GM19239 (cell line): ENCODE measurements at regions not wholly inside any gene's neighbourhood (a gene's known extent, or its start where the extent isn't known, plus 50 kb on each side); places are given as distances from the start of the nearest gene placed in this dataset.

Source experiments
- DNase-seq: peaks from one replicate; pipeline ENCODE4 v3.0.0; 2011; ENCODE audit warnings: low spot score; ENCODE audit not compliant: insufficient read length
- FAIRE-seq: peaks from 2 replicates; lab custom pipeline; 2011; peaks lifted over from hg19 to GRCh38; lab: Jason Lieb, UNC

DNA sequence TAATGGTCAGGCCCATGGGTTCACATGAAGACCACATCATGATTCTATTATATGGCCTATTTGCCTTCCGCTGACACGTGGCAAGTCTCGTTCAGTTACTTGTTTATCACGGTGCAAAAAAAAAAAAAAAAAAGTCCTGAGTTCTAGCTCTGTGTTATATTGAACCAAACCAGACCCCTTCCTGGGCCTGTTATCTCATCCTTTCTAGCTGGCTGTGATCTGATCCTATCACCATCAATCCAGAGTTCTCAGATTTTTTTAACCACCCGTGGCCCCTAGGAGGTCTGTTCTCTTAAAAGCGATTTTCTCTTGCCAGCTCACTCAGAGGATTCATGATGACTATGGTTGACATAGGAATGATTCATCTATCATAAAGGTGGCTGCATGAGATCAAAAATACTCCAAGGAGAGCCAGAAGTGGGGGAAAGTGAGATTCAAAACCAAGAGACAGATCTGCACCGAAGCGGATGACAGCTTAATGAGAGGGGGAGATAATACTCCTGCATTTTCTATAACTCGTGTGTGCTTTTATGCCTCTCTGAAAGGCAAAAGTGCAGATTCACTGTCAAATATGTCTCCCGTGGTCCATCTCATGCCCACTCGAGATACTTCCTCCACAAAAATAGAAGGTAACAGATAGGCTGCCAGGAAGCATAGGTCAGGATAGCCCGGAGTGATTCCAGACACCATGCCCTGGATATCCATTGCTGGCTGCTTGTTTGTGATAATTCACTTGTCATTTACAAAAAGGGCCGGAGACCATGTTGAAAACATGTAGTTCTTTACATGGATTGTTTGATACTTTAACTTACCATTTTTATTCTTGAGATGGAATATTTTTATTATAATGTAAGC, 505.7 kb upstream of the KLHL29 start:
- DNase-seq (no peak), FAIRE-seq (no peak)

DNA sequence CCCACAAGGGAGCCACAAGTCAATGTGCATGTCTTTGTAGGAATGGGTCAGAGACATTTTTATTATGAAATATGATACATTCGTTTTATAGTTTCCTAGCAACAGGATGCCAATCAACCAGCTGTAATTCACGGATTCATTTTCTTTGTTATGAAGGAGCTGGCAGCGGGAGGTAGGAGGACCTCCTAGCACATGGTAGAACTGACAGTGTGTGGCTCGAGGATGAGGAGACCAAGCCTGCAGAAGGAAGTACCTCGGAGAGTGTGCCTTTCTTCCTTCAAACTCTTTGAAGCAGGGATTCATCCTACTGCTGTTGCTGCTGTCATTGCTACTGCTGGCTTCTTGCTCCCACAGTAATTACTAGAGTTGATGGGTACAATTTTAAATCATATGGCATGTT, 504.8 kb upstream of the KLHL29 start:
- DNase-seq: no peak
- FAIRE-seq: no peak

DNA sequence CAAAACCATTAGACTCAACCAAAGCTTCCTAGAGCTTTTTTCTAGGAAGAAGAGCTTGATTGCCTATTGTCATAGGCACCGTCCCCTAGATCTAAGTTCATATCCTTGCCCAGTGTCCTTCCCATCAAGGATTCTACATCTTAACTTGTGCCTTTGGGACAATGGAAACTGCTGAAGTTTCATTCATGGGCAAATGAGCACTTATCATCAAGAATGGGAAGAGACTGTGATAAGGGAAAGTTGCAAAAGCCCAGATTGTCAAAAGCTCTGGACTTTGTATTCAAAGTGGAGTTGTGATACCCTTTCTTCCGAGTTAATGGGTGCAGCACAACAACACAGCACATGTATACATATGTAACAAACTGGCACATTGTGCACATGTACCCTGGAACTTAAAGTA, 503.0 kb upstream of the KLHL29 start:
- FAIRE-seq (no peak), DNase-seq (no peak)

DNA sequence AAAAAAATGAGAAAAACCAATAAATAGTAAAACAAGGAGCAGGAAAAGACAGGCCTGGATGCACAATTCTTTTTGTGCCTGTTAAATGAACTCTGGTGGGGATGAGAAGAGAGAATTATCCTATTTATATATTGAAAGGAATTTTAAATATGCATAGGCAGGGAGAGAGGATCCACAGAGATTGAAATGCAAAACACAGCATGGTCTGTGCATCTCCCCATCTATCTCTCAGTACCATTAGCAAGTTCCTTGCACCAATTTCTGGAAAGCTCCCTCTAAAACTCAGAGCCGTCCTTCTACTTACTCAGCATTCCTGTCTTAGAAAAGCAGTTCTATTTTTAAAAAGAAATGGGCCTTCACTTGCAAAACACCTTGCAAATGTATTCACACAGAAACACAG, 502.3 kb upstream of the KLHL29 start:
- FAIRE-seq (no peak), DNase-seq (no peak)

DNA sequence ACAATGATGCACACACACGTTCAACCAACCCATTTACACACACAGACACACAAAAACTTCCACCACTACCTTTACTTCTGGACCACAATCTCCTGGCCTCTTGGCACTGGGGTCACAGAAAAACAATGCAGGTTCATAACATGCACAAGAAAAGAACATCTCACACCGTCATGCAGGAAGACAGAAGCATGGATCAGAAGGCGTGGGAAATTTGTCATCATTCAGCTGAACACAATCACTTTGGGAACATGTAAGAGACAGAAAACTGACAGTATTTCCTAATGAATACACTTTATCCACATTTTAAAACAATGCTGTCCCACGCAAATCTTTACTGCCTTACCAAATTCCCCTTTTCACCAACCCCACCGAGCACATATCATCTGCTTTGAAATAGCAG, 501.9 kb upstream of the KLHL29 start:
- no peak for FAIRE-seq
- no peak for DNase-seq

DNA sequence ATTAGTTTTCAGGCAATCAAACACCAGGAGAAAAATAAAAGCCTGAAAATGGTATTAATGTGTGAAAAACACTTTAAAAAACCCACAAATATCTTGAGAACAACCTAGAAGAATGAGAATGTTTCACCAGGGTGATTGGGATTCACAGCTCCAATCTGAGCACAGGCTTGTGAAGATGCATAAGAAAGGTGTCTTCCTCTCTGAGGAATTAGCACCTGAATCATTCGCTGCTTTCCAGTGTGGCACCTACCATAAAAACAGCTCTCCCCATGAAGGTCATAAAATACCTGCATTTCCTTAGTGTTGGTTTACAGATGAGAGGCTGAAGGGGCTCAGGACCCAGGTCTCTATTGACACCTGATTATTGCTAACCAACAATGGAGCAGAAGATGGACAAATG, 499.7 kb upstream of the KLHL29 start:
- DNase-seq (no peak), FAIRE-seq (no peak)

DNA sequence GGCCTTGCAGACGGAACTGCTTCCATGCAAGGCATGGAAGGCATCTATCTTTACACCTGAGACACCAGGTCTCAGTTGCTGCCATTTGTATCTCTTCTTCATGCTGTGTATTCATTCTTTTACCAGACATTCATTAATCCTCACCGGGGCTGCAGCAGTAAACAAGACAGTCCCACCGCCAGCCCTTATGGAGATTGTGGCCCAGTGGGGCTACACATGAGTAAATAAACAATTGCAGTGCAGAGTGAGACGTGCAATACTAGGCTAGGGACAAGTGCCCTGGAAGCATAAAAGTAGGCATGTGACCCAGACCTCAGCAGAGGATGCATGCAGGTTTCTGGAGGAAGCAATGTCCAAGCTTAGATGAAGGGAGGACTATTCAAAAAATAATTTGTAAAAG, 497.6 kb upstream of the KLHL29 start:
- DNase-seq (no peak), FAIRE-seq (no peak)

DNA sequence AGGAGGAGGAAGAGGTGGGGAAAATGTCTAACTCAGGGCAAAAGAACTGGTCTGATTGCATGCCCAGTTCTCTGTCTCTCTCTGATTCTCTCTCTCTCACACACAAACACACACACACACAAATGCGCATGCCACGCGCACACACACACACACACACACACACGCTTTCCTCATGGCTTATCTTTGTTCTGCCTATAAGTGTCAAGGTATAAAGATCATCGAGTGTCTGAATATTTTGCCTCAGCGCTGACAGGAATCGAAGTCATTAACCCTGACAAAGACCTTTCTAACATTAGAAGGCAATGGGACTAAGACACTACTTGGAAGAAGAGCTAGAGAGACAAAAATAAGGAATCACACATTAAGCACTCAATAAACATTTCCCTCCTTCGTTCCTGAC, 497.1 kb upstream of the KLHL29 start:
- FAIRE-seq: no peak

DNA sequence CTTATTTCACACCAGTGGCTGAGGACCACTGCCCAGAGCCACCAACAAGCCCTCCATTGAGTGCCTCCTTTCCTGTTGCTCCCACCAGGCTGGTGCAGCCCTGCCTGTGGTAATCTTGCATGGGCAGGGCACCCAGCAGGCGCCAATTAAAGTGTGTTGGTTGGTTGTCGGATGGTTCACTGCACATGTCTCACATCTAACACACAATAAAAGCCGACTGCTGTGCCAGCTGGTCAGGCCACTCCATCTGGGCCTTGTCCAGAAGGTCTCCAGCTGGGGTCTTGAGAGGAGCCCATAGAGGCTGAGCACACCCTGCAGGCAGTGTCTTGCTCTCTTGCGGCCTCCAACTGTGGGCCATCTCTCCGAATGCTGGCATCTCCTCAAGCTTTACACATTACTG, 494.8 kb upstream of the KLHL29 start:
- no peak for DNase-seq

More for the DNA sequence above, 497.1 kb upstream of the KLHL29 start:
- no peak for DNase-seq

DNA sequence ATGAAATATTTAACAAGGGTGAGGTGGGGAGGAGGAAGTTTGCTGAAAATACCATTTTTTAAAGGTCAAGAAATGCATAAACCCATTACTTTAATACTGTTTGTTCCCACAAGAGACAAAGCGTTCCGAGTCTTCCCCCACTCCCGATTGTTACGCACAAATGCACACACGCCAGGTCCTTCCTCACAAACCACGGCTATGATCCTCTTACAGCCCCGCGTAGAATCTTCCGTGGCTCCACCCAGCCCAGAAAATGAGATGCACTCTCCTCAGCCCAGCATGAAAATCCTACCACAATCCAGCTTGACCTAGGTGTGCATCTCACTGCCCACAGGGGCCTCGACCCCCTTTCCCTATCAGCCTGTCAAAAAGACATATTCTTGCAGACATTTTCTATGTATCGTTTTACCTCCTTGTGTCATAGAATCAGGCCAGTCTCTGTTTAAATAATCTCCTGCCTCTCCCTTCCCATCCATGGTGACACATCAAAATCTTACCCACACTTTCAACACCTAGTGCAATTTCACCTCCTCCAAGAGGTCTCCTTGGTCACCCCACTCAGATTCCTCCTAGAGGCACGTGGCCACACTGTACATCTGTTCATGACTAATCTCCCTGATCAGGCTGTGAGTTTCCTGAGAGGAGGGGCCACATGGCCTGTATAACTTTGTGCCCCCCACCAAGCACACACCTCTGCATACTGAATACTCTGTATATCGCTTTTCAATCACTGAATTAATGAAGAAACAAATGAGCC, 491.0 kb upstream of the KLHL29 start:
- DNase-seq: no peak
- FAIRE-seq: no peak

More for the DNA sequence above, 494.8 kb upstream of the KLHL29 start:
- no peak for FAIRE-seq

DNA sequence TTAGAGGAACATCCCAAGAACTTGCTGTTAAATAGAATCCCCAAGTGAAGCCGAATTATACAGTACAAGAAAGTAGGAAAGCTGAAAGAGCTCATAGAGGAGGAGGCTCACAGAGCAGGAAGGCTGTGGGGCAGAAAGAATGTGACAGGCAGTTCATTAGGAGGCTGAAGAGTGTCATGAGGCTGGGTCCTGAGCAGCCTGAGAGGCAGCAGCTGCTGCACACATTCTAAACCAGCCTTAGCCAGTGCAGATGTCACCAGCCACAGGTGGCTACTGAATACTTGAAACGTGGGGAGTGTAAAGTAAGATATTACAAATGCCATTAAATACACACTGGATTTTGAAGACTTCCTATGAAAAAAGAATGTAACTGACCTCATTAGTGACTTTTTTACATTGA, 490.2 kb upstream of the KLHL29 start:
- no peak for FAIRE-seq
- no peak for DNase-seq

DNA sequence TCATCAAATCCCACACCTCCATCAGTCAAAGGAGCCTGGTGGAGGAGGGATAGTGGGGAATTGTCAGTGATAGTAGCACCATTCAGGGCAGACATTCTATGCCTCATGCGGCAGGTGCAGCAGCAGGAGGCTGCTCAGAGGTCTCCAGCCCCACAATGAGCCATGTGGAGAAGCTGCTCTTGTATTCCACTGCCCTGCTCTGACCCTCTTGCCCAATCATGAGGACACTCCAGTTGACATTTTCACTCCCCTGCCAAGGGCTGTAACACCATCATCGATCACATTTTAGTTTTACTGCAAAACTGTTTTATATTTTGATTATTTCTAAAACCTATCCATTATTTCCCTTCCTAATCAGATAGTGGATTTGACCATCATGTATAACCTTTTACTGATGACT, 487.6 kb upstream of the KLHL29 start:
- FAIRE-seq (no peak), DNase-seq (no peak)

DNA sequence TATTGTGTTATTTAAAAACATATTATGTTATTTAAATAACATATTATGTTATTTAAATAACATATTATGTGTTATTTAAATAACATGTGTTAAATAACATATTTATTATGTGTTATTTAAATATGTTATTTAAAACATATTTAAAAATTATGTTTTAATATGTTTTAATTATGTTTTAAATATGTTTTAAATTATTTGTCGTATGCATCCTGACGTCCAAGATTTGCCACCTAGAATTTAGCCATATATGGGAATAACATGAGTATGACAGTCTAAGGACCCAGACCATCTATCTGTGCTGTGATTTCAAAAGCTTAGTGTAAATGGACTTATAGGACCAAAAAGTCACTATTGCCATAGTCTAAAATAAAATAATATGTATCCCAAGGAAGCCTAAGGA, 484.3 kb upstream of the KLHL29 start:
- FAIRE-seq (no peak), DNase-seq (no peak)

DNA sequence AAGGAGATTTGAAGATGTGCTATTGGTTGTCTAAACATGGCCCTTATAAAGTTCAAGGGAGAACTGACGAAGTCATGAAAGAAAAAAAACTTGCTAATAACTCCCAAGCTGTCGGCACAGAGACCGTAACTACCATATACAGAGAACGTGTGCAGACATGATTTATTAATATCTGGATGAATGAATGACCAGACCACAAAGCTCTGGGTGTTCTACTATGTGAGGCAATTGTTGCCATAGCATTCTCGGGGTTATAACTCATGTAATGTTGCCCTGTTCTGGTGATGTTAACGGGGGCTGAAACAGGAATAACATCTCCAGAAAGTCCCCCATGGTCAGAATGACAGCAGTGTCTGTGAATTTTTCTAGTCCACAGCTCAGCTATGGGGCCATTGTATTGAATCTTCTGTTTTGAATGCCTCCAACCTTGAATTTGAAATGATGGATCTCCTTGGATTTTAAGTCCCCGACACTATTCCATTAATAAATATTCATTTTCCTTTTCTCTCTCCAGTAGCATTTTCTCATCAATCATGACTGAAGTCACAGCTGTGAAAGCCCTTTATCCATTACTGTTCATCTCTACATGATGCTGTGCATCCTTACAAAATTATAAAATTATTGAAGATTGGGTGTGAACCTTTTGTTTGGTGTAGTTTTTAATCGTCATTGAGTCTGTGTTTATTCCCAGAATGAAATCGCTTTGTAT, 483.4 kb upstream of the KLHL29 start:
- FAIRE-seq (no peak), DNase-seq (no peak)

DNA sequence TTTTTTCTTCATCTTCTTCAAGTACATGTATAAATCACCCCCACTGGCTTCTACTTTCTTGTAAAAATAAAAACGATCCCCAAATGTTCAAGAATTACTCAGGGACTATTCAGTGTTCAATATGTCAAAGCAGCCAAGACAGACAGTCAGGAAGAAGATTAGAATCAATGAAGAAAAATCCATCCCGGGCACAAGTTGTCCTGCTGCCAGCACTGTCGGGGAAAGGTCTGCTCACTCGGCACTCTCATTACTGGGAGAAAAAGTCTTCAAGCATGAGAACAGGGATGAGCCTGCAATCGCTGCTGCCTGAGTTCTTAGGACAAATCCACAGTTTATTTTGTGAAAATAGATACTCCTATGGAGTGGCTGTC, 482.8 kb upstream of the KLHL29 start:
- DNase-seq: no peak
- no peak for FAIRE-seq

DNA sequence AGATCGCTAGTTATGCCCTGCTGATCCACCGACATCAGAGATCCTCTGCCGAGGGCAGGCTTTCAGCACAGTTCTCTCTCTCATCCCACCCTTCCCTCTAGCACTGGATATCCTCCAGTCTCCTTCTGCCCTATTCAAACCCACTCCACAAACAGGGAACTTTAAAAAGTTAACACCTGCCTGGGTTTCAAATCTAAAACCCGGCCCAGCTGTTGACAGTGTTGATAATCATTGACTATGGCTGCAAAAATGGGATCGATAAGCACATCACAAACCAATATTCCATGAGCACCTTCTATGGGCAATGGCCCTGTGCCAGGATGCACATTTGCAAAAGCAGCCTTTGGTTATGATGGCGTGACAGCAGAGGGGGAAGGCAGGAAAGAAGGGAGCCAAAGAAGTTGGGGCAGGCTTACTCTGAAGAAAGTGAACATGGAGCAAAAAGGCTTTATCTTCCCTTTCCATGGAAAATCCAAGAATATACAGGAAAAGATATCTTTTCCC, 482.3 kb upstream of the KLHL29 start:
- DNase-seq (no peak), FAIRE-seq (no peak)

DNA sequence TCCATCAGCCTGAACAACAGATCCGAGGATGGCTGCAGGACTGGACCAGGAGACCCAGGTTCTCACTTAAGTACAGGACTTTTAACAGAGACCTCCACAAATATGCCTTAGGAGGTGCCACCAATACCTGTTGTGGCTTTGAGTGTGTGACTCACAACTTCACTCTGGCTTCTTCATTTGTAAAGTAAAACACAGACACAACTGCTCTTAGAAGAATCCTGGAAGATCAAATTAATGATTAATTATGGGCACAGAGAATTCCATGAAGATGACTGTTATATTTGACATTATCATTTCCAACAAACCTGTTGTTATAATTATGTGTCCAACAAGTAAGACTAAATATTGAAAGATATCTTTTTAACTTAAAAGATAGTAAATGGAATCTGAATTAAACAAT, 481.4 kb upstream of the KLHL29 start:
- DNase-seq (no peak), FAIRE-seq (no peak)

DNA sequence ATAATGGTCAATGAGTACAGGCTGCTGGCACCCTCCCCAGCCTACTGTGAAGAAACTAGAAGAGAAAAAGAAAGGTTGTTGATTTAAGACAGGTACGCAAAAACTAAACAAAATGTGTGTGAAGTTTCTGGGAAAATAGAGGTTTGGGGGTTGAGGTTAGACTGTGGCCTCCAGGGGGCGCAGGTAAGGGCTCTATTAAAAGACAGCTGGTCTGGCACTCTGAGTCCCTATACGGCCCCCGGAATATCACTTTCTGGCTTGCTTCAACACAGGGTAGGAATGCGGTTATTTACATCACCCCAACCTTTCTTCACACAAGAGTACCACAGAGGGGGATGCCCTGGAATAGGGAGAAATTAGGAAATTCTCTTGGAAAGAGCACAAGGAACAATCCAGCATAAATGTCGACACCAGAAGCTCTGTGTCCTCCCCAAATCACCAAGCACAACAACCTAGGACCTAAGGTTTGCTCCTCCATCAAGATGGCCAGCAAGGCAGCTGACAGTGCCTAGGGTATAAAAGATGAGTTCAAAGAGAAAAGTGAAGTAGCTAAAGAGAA, 480.8 kb upstream of the KLHL29 start:
- FAIRE-seq: no peak
- no peak for DNase-seq

DNA sequence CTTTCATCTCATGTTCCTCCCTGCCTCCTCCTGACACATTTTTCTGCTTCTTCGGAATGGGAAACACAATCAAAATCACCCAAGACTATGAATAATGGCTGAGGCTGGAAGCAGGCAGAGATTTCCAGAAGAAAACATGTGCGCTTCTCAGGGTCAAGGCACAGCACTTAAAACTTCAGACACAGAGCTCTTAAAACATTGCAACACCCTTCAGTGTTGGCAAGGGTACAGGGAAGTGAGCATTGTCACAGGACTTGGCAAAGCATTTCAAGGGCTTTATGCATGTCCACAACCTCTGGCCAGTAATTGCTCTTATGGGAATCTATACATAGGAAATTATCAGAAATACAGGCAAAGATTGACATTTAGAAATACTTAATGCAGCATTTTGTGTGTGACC, 477.6 kb upstream of the KLHL29 start:
- no peak for DNase-seq
- no peak for FAIRE-seq

DNA sequence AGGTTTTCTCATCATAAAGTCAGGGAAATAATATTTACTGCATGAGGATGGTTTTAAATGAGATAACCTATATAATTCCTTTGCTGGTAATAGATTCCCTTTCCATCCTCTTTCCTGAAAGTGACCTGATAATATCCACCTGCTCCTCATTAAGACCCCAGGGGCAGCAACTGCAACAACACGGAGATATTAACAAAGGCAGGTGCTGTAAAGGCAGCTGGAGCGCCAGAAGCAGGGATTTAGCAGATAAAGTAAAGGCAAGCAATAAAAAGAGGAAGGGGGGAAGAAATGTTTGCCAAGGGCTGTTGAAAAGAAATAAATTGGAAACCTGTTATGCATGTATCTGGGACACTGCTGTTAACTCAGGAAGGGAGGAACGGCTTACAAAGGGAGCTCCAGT, 472.6 kb upstream of the KLHL29 start:
- no peak for FAIRE-seq
- DNase-seq: no peak

DNA sequence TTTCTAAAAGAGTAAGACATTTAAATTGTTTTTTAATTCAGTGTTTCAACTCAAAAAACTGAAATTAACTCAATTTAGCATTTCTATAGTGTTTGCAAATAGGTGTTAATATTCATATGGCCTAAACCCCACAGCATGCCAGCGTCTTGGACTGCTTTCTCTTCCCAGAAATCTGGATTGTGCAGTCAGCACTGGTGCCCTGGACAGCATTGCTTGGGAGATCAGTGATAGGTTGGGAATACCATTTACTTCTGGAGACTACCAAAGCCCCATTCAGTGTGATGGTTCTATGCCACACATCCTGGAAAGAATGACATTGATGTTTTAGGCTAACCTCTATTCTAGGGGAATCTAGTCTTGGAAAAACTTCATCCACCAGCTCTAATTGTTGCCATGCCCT, 455.0 kb upstream of the KLHL29 start:
- no peak for DNase-seq
- FAIRE-seq: no peak
